SKM-1 treated with dmso at 0.1 percent for 144 hours (cell line): ENCODE measurements at regions not wholly inside any gene's neighbourhood (a gene's known extent, or its start where the extent isn't known, plus 50 kb on each side); places are given as distances from the start of the nearest gene placed in this dataset.

Experiments
- DNase-seq: peaks from one replicate; lab custom pipeline; 2025; ENCODE audit not compliant: unreplicated experiment; lab: John Stamatoyannopoulos, UW

- DNase-seq, result no peak
These were observed 180.5 kb downstream of the TGFB2 start for GRCh38 chr1:218525451-218526197.

- no peak for DNase-seq
These were observed 181.1 kb downstream of the TGFB2 start for GRCh38 chr1:218526198-218526580.

- no peak for DNase-seq
These were observed 182.6 kb downstream of the TGFB2 start for GRCh38 chr1:218527737-218528136.

GRCh38 chr1:218529646-218530300 is 184.6 kb downstream of the TGFB2 start:
- DNase-seq, result no peak

- DNase-seq, result no peak
These were observed 186.8 kb downstream of the TGFB2 start for GRCh38 chr1:218531936-218532335.

- no peak for DNase-seq
These were observed 191.3 kb downstream of the TGFB2 start for GRCh38 chr1:218536296-218536986.

GRCh38 chr1:218537122-218537913 is 192.2 kb downstream of the TGFB2 start:
- no peak for DNase-seq

- no peak for DNase-seq
These were observed 193.2 kb downstream of the TGFB2 start for GRCh38 chr1:218538341-218538740.

- no peak for DNase-seq
These were observed 201.2 kb downstream of the TGFB2 start for GRCh38 chr1:218546314-218546713.

- DNase-seq, result no peak
These were observed 203.0 kb downstream of the TGFB2 start for GRCh38 chr1:218547957-218548730.

- no peak for DNase-seq
These were observed 203.6 kb downstream of the TGFB2 start for GRCh38 chr1:218548764-218549163.

- no peak for DNase-seq
These were observed 208.1 kb downstream of the TGFB2 start for GRCh38 chr1:218553197-218553596.

GRCh38 chr1:218556016-218556415 is 210.9 kb downstream of the TGFB2 start:
- DNase-seq, result no peak

- DNase-seq, result no peak
These were observed 212.6 kb downstream of the TGFB2 start for GRCh38 chr1:218557731-218558130.

GRCh38 chr1:218558271-218558810 is 213.2 kb downstream of the TGFB2 start:
- no peak for DNase-seq

- DNase-seq, result no peak
These were observed 220.2 kb downstream of the TGFB2 start for GRCh38 chr1:218565377-218565776.

- DNase-seq, result no peak
These were observed 223.9 kb downstream of the TGFB2 start for GRCh38 chr1:218568962-218569550.

- no peak for DNase-seq
These were observed 225.3 kb downstream of the TGFB2 start for GRCh38 chr1:218570456-218570855.

GRCh38 chr1:218571491-218571890 is 226.4 kb downstream of the TGFB2 start:
- no peak for DNase-seq

GRCh38 chr1:218572050-218572449 is 226.9 kb downstream of the TGFB2 start:
- no peak for DNase-seq
